Activated CD4-positive, alpha-beta T cell treated with anti-CD3 and anti-CD28 coated beads, Interleukin-2, amount 10 ng/mL, durations not matched to agents 7 days and 5 days (primary cell): ENCODE measurements at regions not wholly inside any gene's neighbourhood (a gene's known extent, or its start where the extent isn't known, plus 50 kb on each side); places are given as distances from the start of the nearest gene placed in this dataset.
"Not testable (repeated sequence)": the region's sequence is repeated elsewhere in the genome, so short reads cannot be mapped to it uniquely, and the experiment has no call there.

Experiments
- CTCF ChIA-PET: fragments of 350-600 bp; sonication (Branson Sonifier 250); formaldehyde crosslinking; loops from one replicate; lab custom pipeline; 2021; ENCODE audit warnings: antibody characterized with exemption; lab: Charles Lee
- POLR2A ChIA-PET: fragments of 350-600 bp; sonication (Branson Sonifier 250); formaldehyde crosslinking; loops from one replicate; lab custom pipeline; 2021; ENCODE audit warnings: antibody characterized with exemption; lab: Charles Lee
- DNase-seq: peaks from one replicate; pipeline ENCODE4 v3.0.0-alpha.2; 2020
- H3K27ac Mint-ChIP-seq: one replicate; pipeline ENCODE4 v1.8.0; 2021; ENCODE audit warnings: mild to moderate bottlenecking, moderate library complexity, mixed read lengths
- H3K27me3 Mint-ChIP-seq: one replicate; pipeline ENCODE4 v1.8.0; 2021; ENCODE audit warnings: mixed read lengths
- H3K36me3 Mint-ChIP-seq: one replicate; pipeline ENCODE4 v1.8.0; 2021; ENCODE audit warnings: low read depth, mixed read lengths
- H3K4me1 Mint-ChIP-seq: one replicate; pipeline ENCODE4 v1.8.0; 2021; ENCODE audit warnings: mixed read lengths
- H3K4me3 Mint-ChIP-seq: one replicate; pipeline ENCODE4 v1.8.0; 2021; ENCODE audit warnings: mild to moderate bottlenecking, moderate library complexity, mixed read lengths
- H3K9me3 Mint-ChIP-seq: one replicate; pipeline ENCODE4 v1.8.0; 2021; ENCODE audit warnings: mixed read lengths

DNA sequence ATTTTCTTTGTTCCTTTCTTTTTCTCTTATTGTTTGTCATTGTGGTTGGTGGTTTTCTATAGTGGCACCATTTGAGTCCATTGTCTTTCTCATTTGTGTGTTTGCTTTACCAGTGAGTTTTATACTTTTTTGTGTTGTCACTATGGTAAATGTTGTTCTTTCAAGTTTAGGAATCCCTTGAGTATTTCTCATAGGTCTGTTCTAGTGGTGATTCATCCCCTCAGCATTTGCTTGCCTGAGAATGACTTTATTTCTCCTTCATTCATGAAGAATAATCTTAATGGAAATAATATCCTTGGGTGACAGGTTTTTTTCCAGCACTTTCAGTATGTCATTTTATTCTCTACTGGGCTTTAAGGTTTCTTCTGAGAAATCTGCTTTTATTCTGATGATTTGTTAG is 209.2 kb upstream of the ASCC3 start:
- Mint-ChIP-seq H3K27ac (no peak overlapping the region), H3K9me3 (peaks cover 20% of the 10 kb centered on the region), H3K4me1 (no peaks in the 10 kb centered on the region), H3K4me3 (no peak overlapping the region), H3K36me3 (no peaks in the 10 kb centered on the region), H3K27me3 (no peaks in the 10 kb centered on the region)
- POLR2A ChIA-PET, result no interaction called here
- CTCF ChIA-PET, result no interaction called here
- DNase-seq, result no peak

DNA sequence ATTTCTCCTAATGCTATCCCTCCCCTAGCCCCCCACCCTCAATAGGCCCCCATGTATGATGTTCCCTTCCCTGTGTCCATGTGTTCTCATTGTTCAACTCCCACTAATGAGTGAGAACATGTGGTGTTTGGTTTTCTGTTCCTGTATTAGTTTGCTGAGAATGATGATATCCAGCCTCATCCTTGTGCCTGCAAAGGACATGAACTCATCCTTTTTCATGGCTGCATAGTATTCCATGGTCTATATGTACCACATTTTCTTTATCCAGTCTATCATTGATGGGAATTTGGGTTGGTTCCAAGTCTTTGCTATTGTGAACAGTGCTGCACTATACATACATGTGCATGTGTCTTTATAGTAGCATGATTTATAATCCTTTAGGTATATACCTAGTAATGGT is 217.5 kb upstream of the ASCC3 start:
- not testable (repeated sequence) for H3K4me1 Mint-ChIP-seq, H3K36me3 Mint-ChIP-seq

DNA sequence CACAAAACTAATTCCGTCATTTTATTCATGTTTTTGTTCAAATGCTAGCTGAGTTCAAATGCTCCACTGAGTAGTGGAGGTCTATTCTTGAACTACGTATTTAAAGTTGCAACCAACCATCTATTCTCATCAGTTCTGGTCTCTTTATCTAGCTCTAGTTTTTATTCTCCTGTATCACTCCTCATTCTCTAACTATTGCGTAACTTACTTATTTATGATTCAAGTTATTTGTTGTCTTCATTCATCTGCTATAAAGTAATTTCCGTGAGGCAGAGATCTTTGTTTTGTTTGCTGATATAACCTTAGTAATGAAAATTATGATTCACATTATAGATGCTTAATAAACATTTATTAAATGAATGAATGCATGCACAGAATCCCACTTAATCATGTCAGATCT is 221.6 kb upstream of the ASCC3 start:
- ChIA-PET POLR2A (no interaction called here), CTCF (no interaction called here)
- H3K4me3 Mint-ChIP-seq, result no peak overlapping the region
- no peak overlapping the region for H3K27ac Mint-ChIP-seq
- DNase-seq, result no peak
- H3K36me3 Mint-ChIP-seq, result no peaks in the 10 kb centered on the region
- H3K4me1 Mint-ChIP-seq, result no peaks in the 10 kb centered on the region
- H3K9me3 Mint-ChIP-seq, result peaks cover 5% of the 10 kb centered on the region
- H3K27me3 Mint-ChIP-seq, result no peaks in the 10 kb centered on the region

More for the DNA sequence above, 217.5 kb upstream of the ASCC3 start:
- CTCF ChIA-PET, H3K4me3 Mint-ChIP-seq, DNase-seq, H3K9me3 Mint-ChIP-seq, H3K27me3 Mint-ChIP-seq, H3K27ac Mint-ChIP-seq, POLR2A ChIA-PET: not testable (repeated sequence)

DNA sequence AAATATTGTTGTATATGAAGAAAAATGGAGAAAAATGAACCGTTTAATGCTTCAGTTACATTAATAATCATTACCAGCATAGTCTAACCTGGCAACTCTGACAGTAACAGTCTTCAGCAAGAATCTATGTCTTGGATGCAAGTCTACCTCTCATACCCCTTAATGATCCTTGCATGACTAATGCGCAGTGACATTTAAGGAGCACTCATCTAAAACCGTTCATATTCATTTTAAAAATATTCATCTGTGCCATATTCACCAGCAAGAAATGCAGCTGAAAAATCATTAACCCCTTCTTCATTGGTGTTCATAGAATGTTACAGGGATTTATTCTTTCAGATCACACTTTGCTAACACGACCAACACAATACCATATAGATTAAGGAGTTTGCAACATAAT is 227.2 kb upstream of the ASCC3 start:
- H3K27me3 Mint-ChIP-seq, result no peaks in the 10 kb centered on the region
- H3K4me3 Mint-ChIP-seq, result no peak overlapping the region
- no peak overlapping the region for H3K27ac Mint-ChIP-seq
- ChIA-PET POLR2A (no interaction called here), CTCF (no interaction called here)
- no peaks in the 10 kb centered on the region for H3K4me1 Mint-ChIP-seq
- DNase-seq, result no peak
- H3K9me3 Mint-ChIP-seq, result no peaks in the 10 kb centered on the region
- no peaks in the 10 kb centered on the region for H3K36me3 Mint-ChIP-seq

DNA sequence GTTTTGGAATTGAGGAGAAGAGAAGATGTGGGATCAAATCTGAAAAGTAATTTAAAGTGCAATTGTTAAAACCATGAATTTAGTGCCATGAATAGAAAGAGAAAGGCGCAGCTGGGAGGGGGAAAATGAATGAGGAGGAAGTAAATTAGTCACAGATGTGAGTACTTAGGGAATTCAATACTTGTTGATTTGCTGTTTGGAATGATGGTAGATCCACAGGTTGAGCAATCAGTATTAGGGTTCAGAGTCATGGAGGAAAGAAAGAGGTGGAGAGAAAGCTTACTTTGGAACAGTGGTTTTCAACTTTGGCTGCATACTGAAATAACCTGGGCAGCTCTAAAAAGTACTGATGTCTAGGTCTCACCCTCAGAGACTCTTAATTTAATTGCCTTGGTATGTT is 229.7 kb upstream of the ASCC3 start:
- POLR2A ChIA-PET, result no interaction called here
- H3K36me3 Mint-ChIP-seq, result no peaks in the 10 kb centered on the region
- CTCF ChIA-PET, result no interaction called here
- H3K27ac Mint-ChIP-seq, result no peak overlapping the region
- no peak for DNase-seq
- H3K4me3 Mint-ChIP-seq, result no peak overlapping the region
- H3K27me3 Mint-ChIP-seq, result no peaks in the 10 kb centered on the region
- no peaks in the 10 kb centered on the region for H3K4me1 Mint-ChIP-seq
- H3K9me3 Mint-ChIP-seq, result no peaks in the 10 kb centered on the region

DNA sequence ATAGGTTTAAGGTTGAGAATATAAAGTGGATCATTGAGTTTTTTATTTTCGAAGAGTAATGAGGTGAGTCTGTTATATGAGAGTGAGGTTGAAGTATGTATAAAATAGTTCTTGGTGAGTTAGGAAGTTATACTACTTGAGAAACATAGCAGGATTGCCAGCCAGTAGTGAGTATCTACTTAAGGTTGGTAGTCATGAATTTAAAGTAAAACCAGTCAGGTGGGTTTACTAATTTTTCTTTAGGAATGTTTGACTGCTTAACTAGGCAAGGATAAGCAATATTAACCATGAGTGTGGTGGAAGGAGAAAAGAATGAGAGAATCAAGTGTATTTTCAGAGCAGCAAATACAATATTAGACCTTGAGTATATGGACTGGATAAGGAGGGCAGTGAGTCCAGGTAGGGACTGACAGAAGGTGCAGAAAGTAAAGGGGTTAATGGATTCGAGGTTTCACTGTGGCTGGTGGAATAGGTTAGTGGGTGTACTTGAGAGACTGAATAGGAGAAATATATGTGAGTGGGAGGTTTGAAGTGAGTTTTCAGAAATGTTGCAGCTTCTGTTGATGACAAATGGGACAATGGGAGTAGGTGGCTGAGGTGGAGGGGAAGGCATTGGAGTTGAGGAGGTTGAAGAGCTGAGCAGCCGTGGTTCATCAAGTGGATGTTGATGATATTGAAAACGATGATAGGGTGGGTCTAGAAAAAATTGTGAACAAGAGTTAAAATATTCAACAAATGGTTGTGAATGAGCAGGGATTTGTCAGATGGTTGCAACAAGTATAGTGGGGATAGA is 232.5 kb upstream of the ASCC3 start:
- Mint-ChIP-seq H3K36me3 (no peaks in the 10 kb centered on the region), H3K27ac (no peak overlapping the region), H3K4me3 (no peak overlapping the region), H3K27me3 (no peaks in the 10 kb centered on the region), H3K9me3 (no peaks in the 10 kb centered on the region), H3K4me1 (no peaks in the 10 kb centered on the region)
- POLR2A ChIA-PET, result no interaction called here
- DNase-seq, result no peak
- CTCF ChIA-PET, result no interaction called here

DNA sequence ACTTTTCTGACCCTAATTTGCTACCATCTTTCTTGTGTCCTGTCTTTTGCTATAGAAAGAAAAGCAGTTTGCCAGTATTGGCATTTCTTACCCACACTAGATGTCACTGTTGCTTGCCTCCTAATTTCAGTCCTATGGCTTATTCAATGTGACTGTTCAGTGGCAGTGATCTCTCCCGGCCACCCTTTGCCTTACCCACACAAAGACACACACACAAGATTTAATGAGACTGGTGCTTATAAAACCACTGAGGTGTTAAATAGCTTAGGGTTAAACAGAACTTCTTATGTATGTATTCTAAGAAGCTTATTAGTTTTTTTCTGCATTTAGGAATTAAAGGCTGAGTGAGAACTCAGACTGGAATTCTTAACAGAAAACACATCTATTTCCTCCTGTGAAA is 233.6 kb upstream of the ASCC3 start:
- POLR2A ChIA-PET, result no interaction called here
- H3K36me3 Mint-ChIP-seq, result no peaks in the 10 kb centered on the region
- H3K27ac Mint-ChIP-seq, result no peak overlapping the region
- H3K9me3 Mint-ChIP-seq, result no peaks in the 10 kb centered on the region
- CTCF ChIA-PET, result no interaction called here
- DNase-seq, result no peak
- no peaks in the 10 kb centered on the region for H3K4me1 Mint-ChIP-seq
- H3K27me3 Mint-ChIP-seq, result no peaks in the 10 kb centered on the region
- no peak overlapping the region for H3K4me3 Mint-ChIP-seq

DNA sequence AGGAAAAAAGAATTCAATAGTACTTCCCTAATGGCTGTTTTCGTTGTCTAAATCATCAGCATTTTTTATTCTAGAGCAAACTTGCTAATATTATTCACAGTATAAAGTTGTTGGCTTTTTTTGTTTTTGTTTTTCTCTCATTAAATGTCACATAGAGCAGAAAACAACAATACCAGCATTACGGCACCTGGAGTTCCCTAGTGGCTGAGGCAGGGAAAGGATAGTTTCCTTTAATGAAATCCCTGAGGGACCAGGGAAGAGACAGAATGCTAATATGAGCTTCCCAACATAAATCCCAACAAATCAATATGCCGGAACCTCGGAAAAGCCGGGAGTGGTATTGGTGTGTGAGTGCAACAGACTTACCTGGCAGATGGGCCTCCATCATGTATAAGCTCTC is 235.2 kb upstream of the ASCC3 start:
- Mint-ChIP-seq H3K9me3 (no peaks in the 10 kb centered on the region), H3K36me3 (no peaks in the 10 kb centered on the region), H3K27me3 (no peaks in the 10 kb centered on the region), H3K27ac (no peak overlapping the region), H3K4me3 (no peak overlapping the region), H3K4me1 (no peaks in the 10 kb centered on the region)
- CTCF ChIA-PET, result no interaction called here
- DNase-seq, result no peak
- POLR2A ChIA-PET, result no interaction called here

DNA sequence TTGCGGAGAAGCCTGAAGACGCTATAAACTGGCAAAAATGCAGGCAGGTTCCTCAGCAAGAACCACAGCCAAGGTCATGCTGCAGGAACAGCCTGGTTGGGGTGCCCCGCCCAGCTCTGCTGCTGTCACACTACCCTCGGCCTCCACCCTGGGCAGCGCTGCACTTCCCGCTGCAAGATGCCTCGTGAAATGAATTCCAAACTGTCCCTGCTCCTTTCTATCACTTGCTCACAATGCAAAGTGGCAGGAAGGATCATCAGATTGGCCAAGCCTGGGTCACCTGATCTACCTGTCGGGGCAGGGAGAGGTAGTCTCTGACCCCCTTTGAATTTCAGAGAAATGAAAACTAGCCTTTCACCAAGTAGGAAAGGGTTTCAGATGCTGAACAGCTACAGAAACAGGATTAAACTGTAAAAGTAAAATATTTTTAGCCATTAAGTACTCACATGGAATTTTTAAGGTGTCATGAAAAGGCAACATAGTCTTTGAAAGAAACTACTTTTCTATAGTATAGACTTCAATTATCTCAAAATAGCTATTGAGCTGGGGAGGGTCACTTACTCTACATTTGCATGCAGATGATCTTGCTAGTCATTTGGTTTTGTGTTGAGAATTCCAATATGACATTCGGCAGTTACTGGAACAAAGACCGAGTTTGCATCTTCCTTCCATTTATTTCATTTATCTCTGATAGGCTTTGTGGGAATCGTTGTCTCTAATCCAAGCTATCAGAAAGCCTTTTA is 236.4 kb upstream of the ASCC3 start:
- CTCF ChIA-PET, result no interaction called here
- Mint-ChIP-seq H3K36me3 (no peaks in the 10 kb centered on the region), H3K4me1 (no peaks in the 10 kb centered on the region), H3K27me3 (no peaks in the 10 kb centered on the region), H3K4me3 (no peak overlapping the region), H3K27ac (no peak overlapping the region), H3K9me3 (no peaks in the 10 kb centered on the region)
- no peak for DNase-seq
- POLR2A ChIA-PET, result no interaction called here

DNA sequence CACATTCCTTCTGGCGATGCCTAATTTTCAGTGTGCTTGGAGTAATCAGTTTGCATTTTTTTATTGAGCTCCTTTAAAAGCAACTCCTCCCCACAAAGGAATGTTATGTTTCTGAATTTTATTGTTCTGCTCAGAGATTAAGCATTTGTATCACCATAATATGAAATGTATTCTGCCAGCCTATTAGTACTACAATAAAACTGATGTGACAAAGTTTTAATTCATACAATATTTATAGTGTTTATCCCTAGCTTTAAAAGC is 236.9 kb upstream of the ASCC3 start:
- CTCF ChIA-PET, result no interaction called here

DNA sequence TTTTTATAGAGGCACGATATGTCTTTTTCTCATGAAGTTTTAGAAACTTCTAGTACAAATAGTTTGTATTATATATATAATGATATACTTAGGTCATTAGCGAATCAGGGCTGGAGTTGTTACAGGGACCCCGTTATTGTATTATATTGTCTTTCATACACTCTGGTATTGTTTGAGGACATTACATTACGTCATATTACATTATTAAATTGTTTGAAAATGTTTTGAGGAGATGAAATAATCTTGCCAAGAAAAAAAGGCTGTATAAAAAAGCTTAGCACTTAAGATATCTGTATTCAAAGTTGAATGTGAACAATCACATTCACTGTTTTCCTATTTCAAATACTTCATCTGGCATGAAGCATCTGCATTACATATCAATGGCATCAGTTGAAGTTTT is 239.6 kb upstream of the ASCC3 start:
- DNase-seq, result no peak
- no peak overlapping the region for H3K4me3 Mint-ChIP-seq
- H3K27me3 Mint-ChIP-seq, result no peaks in the 10 kb centered on the region
- POLR2A ChIA-PET, result no interaction called here
- H3K27ac Mint-ChIP-seq, result no peak overlapping the region
- H3K36me3 Mint-ChIP-seq, result no peaks in the 10 kb centered on the region
- CTCF ChIA-PET, result no interaction called here
- no peaks in the 10 kb centered on the region for H3K4me1 Mint-ChIP-seq
- no peaks in the 10 kb centered on the region for H3K9me3 Mint-ChIP-seq

More for the DNA sequence above, 236.9 kb upstream of the ASCC3 start:
- Mint-ChIP-seq H3K27ac (no peak overlapping the region), H3K9me3 (no peaks in the 10 kb centered on the region), H3K27me3 (no peaks in the 10 kb centered on the region), H3K4me1 (no peaks in the 10 kb centered on the region), H3K4me3 (no peak overlapping the region), H3K36me3 (no peaks in the 10 kb centered on the region)
- DNase-seq, result no peak
- POLR2A ChIA-PET, result no interaction called here

DNA sequence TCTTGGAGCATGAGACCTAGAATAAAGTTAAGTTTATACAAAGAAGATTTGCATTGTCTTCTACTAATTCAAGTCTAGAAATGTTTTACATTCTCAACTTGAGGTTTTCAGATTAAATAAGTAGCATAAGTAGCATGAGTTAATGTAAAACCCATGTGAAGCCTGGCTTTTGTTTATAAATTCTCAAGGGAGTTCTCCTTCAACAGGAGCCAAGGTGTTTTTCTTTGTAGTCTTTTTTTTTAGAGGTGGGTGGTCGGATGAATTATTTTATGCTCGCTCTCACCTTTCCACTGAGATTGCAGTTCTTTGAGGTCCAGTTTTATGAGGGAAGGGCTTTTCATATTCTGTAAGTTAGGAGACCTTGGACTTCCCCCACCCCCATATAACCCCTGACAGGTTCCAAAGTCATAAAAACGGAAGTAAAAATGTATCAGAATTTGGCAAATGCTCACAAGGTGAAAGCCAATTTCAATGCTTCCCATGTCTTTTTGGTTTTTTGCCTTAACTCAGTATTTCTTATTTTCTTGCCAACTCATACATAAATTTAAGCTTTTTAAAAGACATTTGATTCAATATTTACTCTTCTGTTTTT is 244.3 kb upstream of the ASCC3 start:
- Mint-ChIP-seq H3K27me3 (no peaks in the 10 kb centered on the region), H3K36me3 (no peaks in the 10 kb centered on the region), H3K27ac (no peak overlapping the region), H3K4me3 (no peak overlapping the region), H3K4me1 (no peaks in the 10 kb centered on the region), H3K9me3 (no peaks in the 10 kb centered on the region)
- DNase-seq, result no peak
- POLR2A ChIA-PET, result no interaction called here
- CTCF ChIA-PET, result no interaction called here

DNA sequence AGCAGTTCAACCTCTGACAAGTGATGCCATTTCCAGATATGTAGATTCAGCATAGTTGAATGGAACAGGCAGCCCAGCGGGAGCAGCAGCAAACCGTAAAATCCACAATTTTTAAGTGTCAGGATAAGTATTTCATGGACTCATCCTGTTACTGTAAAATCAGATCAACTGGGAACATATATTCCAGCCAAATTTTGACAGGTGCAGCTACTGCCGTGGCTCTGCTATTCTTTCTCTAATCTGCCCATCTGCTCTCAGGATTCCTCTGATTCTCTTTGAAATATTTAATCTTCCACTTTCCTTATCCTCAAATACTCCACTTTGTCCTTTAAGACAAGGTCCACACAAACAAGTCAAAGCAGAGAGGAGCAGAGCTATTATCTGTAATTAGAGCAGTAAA is 245.4 kb upstream of the ASCC3 start:
- POLR2A ChIA-PET, result no interaction called here
- no peak for DNase-seq
- H3K36me3 Mint-ChIP-seq, result no peaks in the 10 kb centered on the region
- H3K27me3 Mint-ChIP-seq, result no peaks in the 10 kb centered on the region
- H3K27ac Mint-ChIP-seq, result no peak overlapping the region
- no peak overlapping the region for H3K4me3 Mint-ChIP-seq
- H3K4me1 Mint-ChIP-seq, result no peaks in the 10 kb centered on the region
- H3K9me3 Mint-ChIP-seq, result no peaks in the 10 kb centered on the region
- CTCF ChIA-PET, result no interaction called here

DNA sequence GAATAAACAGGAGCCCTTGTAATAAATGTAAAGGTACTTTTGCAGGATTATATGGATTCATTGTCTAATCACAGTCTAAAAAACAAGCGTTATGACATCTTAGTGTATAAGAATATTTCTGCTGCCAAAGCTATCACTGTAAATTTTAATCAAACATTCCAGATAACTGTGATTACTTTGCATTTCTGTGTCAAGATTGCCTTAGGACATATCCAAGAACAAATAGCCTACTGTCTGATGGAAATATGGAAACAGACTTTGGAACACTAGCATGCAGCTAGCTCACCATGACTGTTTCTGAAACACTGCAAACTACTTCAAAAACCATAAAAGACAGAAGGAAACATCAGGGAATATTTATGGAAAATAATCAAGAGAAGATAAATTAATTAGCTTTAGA is 248.7 kb upstream of the ASCC3 start:
- Mint-ChIP-seq H3K4me1 (no peaks in the 10 kb centered on the region), H3K27ac (no peak overlapping the region), H3K36me3 (no peaks in the 10 kb centered on the region), H3K9me3 (no peaks in the 10 kb centered on the region), H3K27me3 (no peaks in the 10 kb centered on the region), H3K4me3 (no peak overlapping the region)
- ChIA-PET POLR2A (no interaction called here), CTCF (no interaction called here)
- DNase-seq, result no peak
